ENCODE measurements at regions not wholly inside any gene's neighbourhood (a gene's known extent, or its start where the extent isn't known, plus 50 kb on each side); places are given as distances from the start of the nearest gene placed in this dataset.

- TF ChIP-seq CTCF (conservative IDR thresholded peaks at IDR 0.05 in 1 of 2, IDR thresholded peaks at IDR 0.05 in 1 of 2; ENCODE audit: low read depth in 1 of 2, low read length in 2 of 2): no peak
- no peak for TF ChIP-seq EZH2 (IDR thresholded peaks at IDR 0.05; ENCODE audit: low read length, missing control alignments)
These were observed 782.3 kb downstream of the PCDH18 start for GRCh38 chr4:136749989-136750388.

Measured in fibroblast of lung (primary cell).